SK-N-SH (cell line): ENCODE measurements at regions not wholly inside any gene's neighbourhood (a gene's known extent, or its start where the extent isn't known, plus 50 kb on each side); places are given as distances from the start of the nearest gene placed in this dataset.

Experiments
- CTCF ChIA-PET: fragments of 300-600, 350-600 bp; formaldehyde crosslinking; extraction: SDS; loops from one replicate; lab custom pipeline; 2021; lab: Yijun Ruan, JAX
- POLR2A ChIA-PET: fragments of 350-600 bp; sonication (Branson Sonifier 250); formaldehyde crosslinking; extraction: SDS; loops from one replicate; lab custom pipeline; 2020; ENCODE audit warnings: antibody characterized with exemption, inconsistent platforms; lab: Yijun Ruan, JAX
- DNase-seq: peaks from one replicate; pipeline ENCODE4 v3.0.0; 2012
- H2AFZ ChIP-seq: fragments of 200-600 bp; sonication (generic); 2 replicates; pipeline ENCODE4 v1.8.1; 2016; ENCODE audit warnings: antibody characterized with exemption, mild to moderate bottlenecking, low read depth
- H3F3A ChIP-seq: fragments of 200-600 bp; sonication (generic); replicated peaks from 2 replicates; pipeline ENCODE3; 2016; ENCODE audit warnings: antibody characterized with exemption, mild to moderate bottlenecking; ENCODE audit not compliant: insufficient read depth
- H3K27ac ChIP-seq, 2 experiments: fragments of 200-500 bp in 1 of 2; fragments of 200-600 bp in 1 of 2; sonication (Bioruptor generic) in 1 of 2; sonication (generic), shearing (Covaris generic) in 1 of 2; 2 replicates each; pipeline versions ENCODE4 v1.5.1 to v1.6.1; 2014 to 2016; ENCODE audit warnings: low read depth in 2 of 2, inconsistent platforms in 1 of 2, low read length in 1 of 2, mild to moderate bottlenecking in 1 of 2, mixed read lengths in 1 of 2
- H3K27me3 ChIP-seq: fragments of 200-600 bp; sonication (generic), shearing (Covaris generic); 2 replicates; pipeline ENCODE4 v1.6.1; 2016; ENCODE audit warnings: mixed run types; ENCODE audit not compliant: insufficient read depth
- H3K36me3 ChIP-seq, 2 experiments: fragments of 200-500 bp in 1 of 2; fragments of 200-600 bp in 1 of 2; sonication (Bioruptor generic) in 1 of 2; sonication (generic) in 1 of 2; replicated peaks in 1 of 2; 2 replicates each; pipeline versions ENCODE3 to v1.5.1; 2014 to 2016; ENCODE audit warnings: low read length in 1 of 2, mild to moderate bottlenecking in 1 of 2; ENCODE audit not compliant: insufficient read depth in 2 of 2, control insufficient read depth in 1 of 2
- H3K4me1 ChIP-seq, 2 experiments: fragments of 200-500 bp in 1 of 2; fragments of 200-600 bp in 1 of 2; sonication (Bioruptor generic) in 1 of 2; sonication (generic), shearing (Covaris generic) in 1 of 2; 2 replicates each; pipeline versions ENCODE4 v1.5.1 to v1.6.1; 2014 to 2016; ENCODE audit warnings: low read depth in 1 of 2, low read length in 1 of 2, mixed run types in 1 of 2; ENCODE audit not compliant: insufficient read depth in 2 of 2, control insufficient read depth in 1 of 2
- H3K4me2 ChIP-seq: fragments of 200-600 bp; sonication (generic), shearing (Covaris generic); 2 replicates; pipeline ENCODE4 v1.6.1; 2017; ENCODE audit warnings: mixed run types
- H3K4me3 ChIP-seq, 2 experiments: fragments of 200-500 bp in 1 of 2; fragments of 200-600 bp in 1 of 2; sonication (Bioruptor generic) in 1 of 2; sonication (generic), shearing (Covaris generic) in 1 of 2; 2 replicates each; pipeline versions ENCODE4 v1.5.1 to v1.8.1; 2014 to 2016; ENCODE audit warnings: low read depth in 2 of 2, inconsistent platforms in 1 of 2, low read length in 1 of 2, mild to moderate bottlenecking in 1 of 2, mixed read lengths in 1 of 2, moderate library complexity in 1 of 2
- H3K79me2 ChIP-seq: fragments of 200-600 bp; sonication (generic); 2 replicates; pipeline ENCODE4 v1.8.1; 2017; ENCODE audit warnings: mild to moderate bottlenecking; ENCODE audit not compliant: insufficient read depth
- H3K9ac ChIP-seq: fragments of 200-600 bp; sonication (generic); 2 replicates; pipeline ENCODE4 v1.6.1; 2017; ENCODE audit warnings: mixed run types
- H3K9me2 ChIP-seq: fragments of 200-600 bp; sonication (generic); 2 replicates; pipeline ENCODE4 v1.6.1; 2017; ENCODE audit warnings: mixed run types
- H3K9me3 ChIP-seq: fragments of 200-600 bp; sonication (generic); 2 replicates; pipeline ENCODE4 v1.6.1; 2017; ENCODE audit warnings: mixed run types, mild to moderate bottlenecking, moderate library complexity
- H4K20me1 ChIP-seq: fragments of 200-600 bp; sonication (generic); 2 replicates; pipeline ENCODE4 v1.6.1; 2017; ENCODE audit warnings: mild to moderate bottlenecking, mixed run types; ENCODE audit not compliant: insufficient read depth
- CTCF ChIP-seq: fragments of 200-600 bp; sonication (generic); IDR thresholded peaks from 2 replicates; pipeline ENCODE4 v1.6.1; 2017; ENCODE audit warnings: antibody characterized with exemption, mild to moderate bottlenecking, moderate library complexity
- ELF1 ChIP-seq: IDR thresholded peaks from 2 replicates; pipeline ENCODE4 v1.4.0; 2012
- EP300 ChIP-seq, 2 experiments: IDR thresholded peaks; 2 replicates each; pipeline versions ENCODE4 v1.4.0 to v1.6.1; 2012; ENCODE audit warnings: borderline replicate concordance in 1 of 2, low read depth in 1 of 2, low read length in 1 of 2
- EZH2phosphoT487 ChIP-seq: fragments of 200-600 bp; sonication (generic); IDR thresholded peaks from 2 replicates; pipeline ENCODE4 v1.6.1; 2017; ENCODE audit warnings: low read depth, mixed run types, mild to moderate bottlenecking, antibody characterized with exemption, moderate library complexity, borderline replicate concordance
- FOSL2 ChIP-seq: IDR thresholded peaks from 2 replicates; pipeline ENCODE4 v1.4.0; 2012; ENCODE audit warnings: low read depth, mild to moderate bottlenecking, moderate library complexity, borderline replicate concordance
- FOXJ3 ChIP-seq: sonication (generic); formaldehyde crosslinking; IDR thresholded peaks from 2 replicates; pipeline ENCODE4 v1.5.1; 2020; ENCODE audit warnings: mild to moderate bottlenecking, missing genetic modification reagents
- GATA2 ChIP-seq: sonication (generic); formaldehyde crosslinking; IDR thresholded peaks from 2 replicates; pipeline ENCODE4 v1.5.0; 2020; ENCODE audit warnings: mild to moderate bottlenecking, missing genetic modification reagents
- IRF3 ChIP-seq: fragments of 150-350 bp; IDR thresholded peaks from 2 replicates; pipeline ENCODE4 v1.6.1; 2016; ENCODE audit warnings: mild to moderate bottlenecking, low read depth, low read length
- JUND ChIP-seq: IDR thresholded peaks from 2 replicates; pipeline ENCODE4 v1.4.0; 2012
- NRF1 ChIP-seq: IDR thresholded peaks from 2 replicates; pipeline ENCODE4 v1.6.1; 2012; ENCODE audit warnings: low read depth, mild to moderate bottlenecking, low read length
- POLR2AphosphoS5 ChIP-seq: IDR thresholded peaks from 2 replicates; pipeline ENCODE4 v1.6.1; 2012; ENCODE audit warnings: low read depth, low read length
- RAD21 ChIP-seq: IDR thresholded peaks from 2 replicates; pipeline ENCODE4 v1.6.1; 2012; ENCODE audit warnings: mild to moderate bottlenecking, low read length
- RCOR1 ChIP-seq: fragments of 150-350 bp; IDR thresholded peaks from 2 replicates; pipeline ENCODE4 v1.6.1; 2017; ENCODE audit warnings: antibody characterized with exemption, low read length
- REST ChIP-seq: IDR thresholded peaks from 2 replicates; pipeline ENCODE4 v1.6.1; 2012; ENCODE audit warnings: mild to moderate bottlenecking, low read depth, low read length, moderate library complexity
- RFX5 ChIP-seq: IDR thresholded peaks from 2 replicates; pipeline ENCODE4 v1.6.1; 2012; ENCODE audit warnings: mild to moderate bottlenecking, improper control_type of control experiment, low read length
- RXRA ChIP-seq: IDR thresholded peaks from 2 replicates; pipeline ENCODE4 v1.4.0; 2012; ENCODE audit warnings: low read depth, mild to moderate bottlenecking, borderline replicate concordance
- SMC3 ChIP-seq: IDR thresholded peaks from 2 replicates; pipeline ENCODE4 v1.6.1; 2012; ENCODE audit warnings: low read depth, low read length, improper control_type of control experiment
- TAF1 ChIP-seq: IDR thresholded peaks from 2 replicates; pipeline ENCODE4 v1.6.1; 2012; ENCODE audit warnings: low read depth, mild to moderate bottlenecking, low read length, moderate library complexity, borderline replicate concordance
- TEAD4 ChIP-seq: IDR thresholded peaks from 2 replicates; pipeline ENCODE4 v1.4.0; 2012; ENCODE audit warnings: mild to moderate bottlenecking, borderline replicate concordance; ENCODE audit not compliant: insufficient read depth
- USF1 ChIP-seq: IDR thresholded peaks from 2 replicates; pipeline ENCODE4 v1.4.0; 2012; ENCODE audit warnings: low read depth, borderline replicate concordance
- USF2 ChIP-seq: fragments of 150-350 bp; IDR thresholded peaks from 2 replicates; pipeline ENCODE4 v1.6.1; 2017; ENCODE audit warnings: antibody characterized with exemption, low read length, low read depth, borderline replicate concordance
- WGBS: methylation state at CpG from one replicate; pipeline ENCODE4 v1.1.6; 2017; ENCODE audit warnings: low lambda C conversion rate; 5-methylcytosine and 5-hydroxymethylcytosine counted together

GRCh38 chr2:48017136-48017535 is 110.8 kb upstream of the FBXO11 start:
- Histone ChIP-seq H3K4me2 (no peak overlapping the region), H3K9ac (no peak overlapping the region), H3K27me3 (no peaks in the 10 kb centered on the region), H2AFZ (no peak overlapping the region), H3F3A (no peaks in the 10 kb centered on the region), H3K4me1 (no peaks in the 10 kb centered on the region), H3K79me2 (no peaks in the 10 kb centered on the region), H3K4me3 (no peak overlapping the region), H3K36me3 (no peaks in the 10 kb centered on the region), H4K20me1 (no peaks in the 10 kb centered on the region), H3K9me2 (no peaks in the 10 kb centered on the region), H3K27ac (no peak overlapping the region), H3K9me3 (no peaks in the 10 kb centered on the region)
- DNase-seq = no peak
- ChIA-PET POLR2A (no interaction called here), CTCF (interaction anchor here (0.5 to 1.1 kb wide), 2 partner anchors 110 to 444 kb away, joined by 3 to 4 read pairs; partner anchors contain the start of gene FBXO11)
- TF ChIP-seq FOXJ3 (CRISPR knock-in tag) = no peak
- no peak for TF ChIP-seq REST
- no peak for TF ChIP-seq RAD21
- 54% methylated on average over 7 of the region's 7 CpGs for WGBS

GRCh38 chr2:48018480-48018879 is 112.2 kb upstream of the FBXO11 start:
- POLR2A ChIA-PET = no interaction called here
- H3K27me3 ChIP-seq = no peaks in the 10 kb centered on the region; the same call in 1 of the 2 replicates
- CTCF ChIA-PET = no interaction called here
- no peaks in the 10 kb centered on the region for H3K9me3 ChIP-seq
- no peak overlapping the region for H3K4me3 ChIP-seq
- H3K79me2 ChIP-seq = no peaks in the 10 kb centered on the region
- H4K20me1 ChIP-seq = no peaks in the 10 kb centered on the region
- no peaks in the 10 kb centered on the region for H3F3A ChIP-seq
- H3K4me1 ChIP-seq = no peaks in the 10 kb centered on the region
- no peak for DNase-seq
- H3K9ac ChIP-seq = no peak overlapping the region
- no peak overlapping the region for H3K4me2 ChIP-seq
- no peak overlapping the region for H3K27ac ChIP-seq
- H3K36me3 ChIP-seq = no peaks in the 10 kb centered on the region
- TF ChIP-seq RFX5 (no peak), USF1 (no peak), IRF3 (no peak), POLR2AphosphoS5 (no peak), FOSL2 (no peak), NRF1 (no peak), RXRA (no peak), CTCF (no peak), TAF1 (no peak), EZH2phosphoT487 (no peak), JUND (no peak), GATA2 (no peak), RCOR1 (no peak), USF2 (no peak), TEAD4 (no peak), EP300 (IDR thresholded peaks at IDR 0.05; ENCODE audit: borderline replicate concordance in 1 of 2, low read depth in 1 of 2, low read length in 1 of 2) (no peak), SMC3 (no peak), ELF1 (no peak)
- no peaks in the 10 kb centered on the region for H3K9me2 ChIP-seq
- no peak overlapping the region for H2AFZ ChIP-seq
